ENCODE measurements at regions not wholly inside any gene's neighbourhood (a gene's known extent, or its start where the extent isn't known, plus 50 kb on each side); places are given as distances from the start of the nearest gene placed in this dataset.

DNA sequence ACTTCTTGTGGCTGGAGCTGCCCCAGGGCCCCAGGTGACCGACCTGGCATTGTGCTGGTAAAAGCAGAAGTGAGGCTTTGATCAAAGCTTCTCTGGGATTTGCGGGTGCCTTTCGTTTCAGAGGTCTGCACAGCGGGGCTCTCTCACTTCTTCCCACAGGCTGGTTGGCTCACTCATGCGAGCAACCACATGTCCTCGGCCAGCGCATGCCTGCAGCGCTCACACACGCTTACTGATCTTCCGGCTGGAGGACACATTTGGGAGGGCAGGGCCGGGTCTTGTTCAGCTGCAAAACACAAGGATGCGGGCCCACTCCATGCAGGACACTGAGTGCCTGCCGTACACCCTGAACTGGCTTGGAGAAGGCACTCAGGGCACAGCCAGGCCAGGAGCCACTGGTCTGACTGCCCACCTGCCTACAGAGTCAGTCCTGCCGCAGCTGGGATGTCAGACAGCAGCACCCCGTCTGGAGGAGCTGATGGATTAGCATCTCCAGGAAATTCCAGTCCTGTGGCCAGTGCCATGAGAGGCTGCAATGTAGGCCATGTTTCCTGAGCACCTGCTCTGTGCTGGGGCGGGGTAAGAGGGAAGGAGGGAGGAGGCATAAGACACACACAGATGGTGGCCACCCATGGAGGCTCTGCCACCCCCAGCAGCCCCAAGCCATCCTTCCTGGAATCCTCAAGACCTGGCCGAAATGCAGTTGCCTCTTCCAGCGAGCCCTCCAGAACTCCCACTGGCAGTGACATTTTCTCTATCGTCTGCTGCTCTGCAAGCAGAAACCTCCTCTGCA is 1383.2 kb downstream of the BRD1 start:
- no peak for DNase-seq (ENCODE audit: low spot score)

DNA sequence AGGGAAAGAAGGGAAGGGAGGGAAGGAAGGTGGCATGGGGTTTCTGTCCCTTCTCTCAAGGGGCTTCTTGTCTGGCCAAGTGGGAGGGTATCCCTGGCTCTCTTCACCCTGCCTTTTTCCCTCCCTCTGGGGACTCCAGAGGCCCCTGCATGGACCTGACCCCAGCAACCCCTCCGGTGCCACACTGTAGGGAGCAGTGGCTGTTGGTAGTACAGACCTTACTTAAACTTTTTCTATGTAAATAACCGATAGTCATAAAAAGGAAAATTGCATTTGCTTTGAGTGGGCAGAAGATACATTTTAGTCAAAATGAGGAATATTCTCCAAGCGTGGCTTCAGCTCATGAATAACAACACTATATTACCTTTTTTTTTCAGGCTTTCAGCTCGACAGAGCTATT is 1384.0 kb downstream of the BRD1 start:
- no peak for DNase-seq (ENCODE audit: low spot score)

GRCh38 chr22:48442663-48443062 is 1385.0 kb downstream of the BRD1 start:
- DNase-seq (ENCODE audit: low spot score) = no peak

GRCh38 chr22:48441553-48441850 is 1386.2 kb downstream of the BRD1 start:
- DNase-seq (ENCODE audit: low spot score) = no peak

GRCh38 chr22:48440673-48441552 is 1386.8 kb downstream of the BRD1 start:
- no peak for DNase-seq (ENCODE audit: low spot score)

DNA sequence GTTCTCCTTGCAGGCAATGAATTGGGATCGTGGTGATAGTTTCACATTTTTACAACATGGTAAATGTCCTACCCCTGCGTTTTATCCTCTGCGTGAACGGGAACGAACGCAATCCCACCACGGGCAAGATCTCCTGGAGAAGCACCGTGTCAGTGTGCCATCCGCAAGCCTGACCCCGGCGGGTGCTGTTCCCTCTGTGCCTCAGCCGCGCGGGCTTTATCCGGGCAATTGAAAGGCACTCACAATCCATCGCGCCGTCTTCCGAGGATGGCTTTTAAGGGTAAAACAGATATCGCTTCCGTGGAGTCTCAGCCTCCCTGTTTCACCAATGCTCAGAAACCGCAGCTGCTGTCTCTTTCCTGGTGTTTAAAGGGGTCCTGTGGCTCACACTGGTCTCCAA is 1387.5 kb downstream of the BRD1 start:
- no peak for DNase-seq (ENCODE audit: low spot score)

- no peak for DNase-seq (ENCODE audit: low spot score)
Observed at GRCh38 chr22:48439560-48440135, 1388.0 kb downstream of the BRD1 start.

DNA sequence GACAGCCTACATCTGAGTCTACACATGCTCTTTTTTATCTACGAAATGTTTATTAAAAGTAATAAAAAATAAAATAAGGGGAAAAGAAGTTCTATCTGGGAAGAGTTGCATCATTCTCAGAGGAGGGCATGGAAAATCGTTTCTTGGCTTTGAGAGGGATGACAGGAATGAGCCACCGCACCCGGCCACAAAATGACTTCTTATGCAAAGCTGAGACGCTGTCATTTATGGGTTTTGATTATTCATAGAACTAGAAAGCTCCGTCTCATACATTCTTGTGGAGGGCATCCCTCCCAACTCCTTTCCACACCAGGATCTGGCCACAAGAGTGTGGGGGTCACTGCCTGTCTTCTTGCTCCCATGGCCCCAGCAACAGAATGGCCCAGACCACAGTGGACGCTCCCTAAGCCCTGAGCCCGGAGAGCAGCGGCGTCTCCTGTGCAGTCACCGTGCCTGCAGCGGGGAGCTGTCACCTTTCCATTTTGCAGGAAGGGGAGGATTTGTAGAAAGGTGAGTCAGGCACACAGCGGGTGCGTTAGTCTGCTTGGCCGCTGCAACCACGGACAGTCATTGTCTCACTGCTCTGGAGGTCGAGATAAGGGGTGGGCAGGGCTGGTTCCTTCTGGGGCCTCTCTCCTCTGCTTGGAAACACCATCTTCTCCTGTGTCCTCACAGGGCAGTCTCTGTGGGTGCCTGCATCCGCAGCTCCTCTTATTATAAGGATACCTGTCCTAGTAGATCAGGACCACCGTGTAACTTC is 1388.7 kb downstream of the BRD1 start:
- no peak for DNase-seq (ENCODE audit: low spot score)

DNA sequence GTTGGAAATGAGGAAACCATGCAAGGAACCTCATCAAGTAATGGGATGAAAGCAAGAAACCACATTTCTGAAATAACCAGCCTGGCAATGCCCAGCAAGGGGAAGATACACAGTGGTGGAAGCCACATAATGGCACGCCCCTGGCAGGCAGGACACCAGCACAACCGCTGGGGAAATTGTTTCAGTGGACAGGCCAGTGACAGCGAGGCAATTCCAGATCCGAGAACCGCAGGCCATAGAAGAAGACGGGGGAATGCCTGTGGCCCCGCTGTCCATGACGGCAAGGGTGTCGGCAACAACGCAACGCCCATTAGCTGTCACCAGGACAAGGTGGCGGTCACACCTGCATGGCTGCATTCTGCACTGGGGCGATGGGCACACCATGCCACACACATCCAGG is 1389.6 kb downstream of the BRD1 start:
- DNase-seq (ENCODE audit: low spot score) = no peak

GRCh38 chr22:48436201-48436931 is 1391.3 kb downstream of the BRD1 start:
- no peak for DNase-seq (ENCODE audit: low spot score)

- no peak for DNase-seq (ENCODE audit: low spot score)
Observed at GRCh38 chr22:48434868-48435250, 1392.8 kb downstream of the BRD1 start.

DNA sequence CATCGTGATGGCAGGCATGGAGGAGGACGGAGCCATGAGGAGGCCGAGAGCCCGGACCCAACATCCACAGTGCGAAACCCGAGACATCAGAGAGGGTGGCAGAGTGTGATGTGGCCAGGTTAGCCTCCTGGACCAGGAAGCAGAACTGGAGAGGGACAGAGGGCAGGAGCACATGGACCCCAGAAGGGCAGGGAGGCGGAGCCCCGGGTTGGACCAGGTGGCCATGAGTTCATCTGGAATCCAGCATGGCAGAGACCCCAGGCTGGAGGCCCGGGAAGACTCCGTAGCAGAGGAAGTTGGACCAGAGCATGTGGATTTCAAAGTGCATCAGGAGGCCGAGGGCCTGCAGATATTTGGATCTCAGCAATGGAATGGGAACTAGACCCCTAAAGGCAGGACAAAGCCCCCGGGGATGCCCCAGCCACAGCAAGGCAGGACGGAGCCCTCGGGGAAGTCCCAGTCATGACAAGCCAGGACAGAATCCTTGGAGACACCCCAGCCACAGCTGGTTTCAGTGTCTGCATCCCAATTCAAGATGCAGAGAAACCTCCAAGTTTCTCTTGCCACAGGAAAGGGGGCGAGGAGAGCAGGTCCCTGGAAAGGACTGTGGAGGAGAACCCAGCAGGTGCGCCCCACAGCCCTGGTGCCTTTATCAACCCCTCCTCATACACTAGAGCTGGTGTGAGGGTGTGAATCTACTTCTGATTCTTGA is 1393.4 kb downstream of the BRD1 start:
- no peak for DNase-seq (ENCODE audit: low spot score)

DNA sequence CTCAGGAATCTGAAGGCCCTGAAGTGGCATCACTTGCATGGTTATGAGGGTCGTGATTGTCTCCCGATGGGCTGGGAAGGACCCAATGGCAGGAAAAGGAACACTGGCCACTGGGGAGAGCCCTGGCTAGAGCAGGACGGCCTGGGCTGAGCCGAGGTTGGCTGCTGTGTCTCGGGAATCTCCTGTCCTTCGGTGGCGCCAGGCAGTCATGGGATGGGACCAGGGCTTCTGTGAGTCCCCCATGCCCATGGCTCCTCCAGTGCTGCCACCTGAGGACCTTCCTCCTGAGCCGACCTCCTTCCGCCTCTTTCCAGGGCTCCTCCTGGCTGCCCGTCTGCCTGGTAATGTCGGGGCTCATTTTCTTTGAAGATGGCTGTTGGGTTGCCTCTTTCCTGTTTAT is 1394.0 kb downstream of the BRD1 start:
- no peak for DNase-seq (ENCODE audit: low spot score)

DNA sequence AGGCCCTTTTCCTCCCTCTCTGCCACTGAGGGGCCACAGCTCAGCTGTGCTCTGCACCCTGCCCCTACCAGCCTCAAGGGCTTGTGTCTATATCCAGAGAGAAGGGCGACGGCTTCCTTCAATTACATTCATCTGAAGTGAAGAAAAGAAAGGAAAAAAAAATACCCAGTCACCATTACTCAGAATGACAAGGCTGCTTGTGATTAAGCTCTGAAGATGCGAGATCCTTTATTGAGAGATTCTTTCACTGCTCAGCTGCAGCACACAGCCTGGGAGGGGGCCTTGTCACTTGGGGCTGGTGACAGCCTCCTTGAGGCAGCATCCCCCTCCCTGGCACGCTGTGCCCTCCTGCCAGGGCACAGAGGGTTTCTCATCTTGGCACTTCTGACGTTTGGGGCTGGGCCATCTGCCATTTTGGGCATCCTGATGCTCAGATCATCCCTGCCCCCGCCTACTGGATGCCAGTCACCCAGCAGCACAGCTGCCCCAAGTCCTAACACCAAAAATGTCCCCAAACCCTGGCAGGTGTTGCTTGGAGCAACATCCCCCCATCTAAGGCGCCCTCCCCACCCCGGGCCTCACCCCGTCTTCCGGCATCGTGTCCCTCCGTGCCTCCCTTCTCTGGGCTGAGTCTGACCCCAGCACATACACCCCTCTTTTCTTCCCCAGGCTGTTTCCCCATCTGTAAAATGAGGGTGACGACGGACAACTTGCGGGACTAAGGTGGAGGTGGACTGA is 1394.7 kb downstream of the BRD1 start:
- DNase-seq (ENCODE audit: low spot score) = no peak

DNA sequence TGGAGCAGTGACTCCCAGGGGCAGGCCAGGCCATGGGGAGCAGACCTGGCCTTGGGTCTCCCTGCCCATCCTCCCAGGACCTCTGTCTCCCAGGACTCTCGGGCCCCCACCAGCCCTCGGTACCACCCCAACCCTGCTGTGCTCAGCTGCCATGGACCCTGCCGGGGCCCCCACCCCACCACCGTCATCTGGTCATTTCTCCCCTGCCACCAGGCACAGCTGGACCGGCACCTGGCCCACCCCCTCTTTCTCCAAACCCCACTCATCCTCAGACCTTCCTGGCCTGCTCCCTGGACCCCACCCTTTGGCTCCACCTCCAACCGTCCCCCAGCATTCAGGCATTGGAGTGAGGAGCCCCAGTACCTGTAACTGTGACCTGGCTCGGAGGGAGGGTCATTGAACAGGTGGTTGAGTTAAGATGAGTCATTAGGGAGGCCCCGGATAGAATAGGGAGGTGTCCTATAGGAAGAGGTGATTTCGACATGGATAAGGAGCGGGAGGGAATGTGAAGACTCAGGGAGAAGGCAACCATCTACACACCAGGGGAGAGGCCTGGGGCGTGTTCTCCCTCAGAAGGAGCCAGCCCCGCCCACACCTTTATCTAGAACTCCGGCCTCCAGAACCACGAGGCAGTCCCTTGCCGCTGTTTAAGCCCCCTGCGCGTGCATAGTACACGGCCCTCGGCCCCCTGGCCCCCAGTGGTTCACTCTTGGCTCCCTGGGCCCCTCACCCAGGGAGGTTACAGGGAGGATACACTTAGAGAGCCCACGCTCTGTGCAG is 1395.9 kb downstream of the BRD1 start:
- no peak for DNase-seq (ENCODE audit: low spot score)

- DNase-seq (ENCODE audit: low spot score) = no peak
Observed at GRCh38 chr22:48431014-48431413, 1396.7 kb downstream of the BRD1 start.

DNA sequence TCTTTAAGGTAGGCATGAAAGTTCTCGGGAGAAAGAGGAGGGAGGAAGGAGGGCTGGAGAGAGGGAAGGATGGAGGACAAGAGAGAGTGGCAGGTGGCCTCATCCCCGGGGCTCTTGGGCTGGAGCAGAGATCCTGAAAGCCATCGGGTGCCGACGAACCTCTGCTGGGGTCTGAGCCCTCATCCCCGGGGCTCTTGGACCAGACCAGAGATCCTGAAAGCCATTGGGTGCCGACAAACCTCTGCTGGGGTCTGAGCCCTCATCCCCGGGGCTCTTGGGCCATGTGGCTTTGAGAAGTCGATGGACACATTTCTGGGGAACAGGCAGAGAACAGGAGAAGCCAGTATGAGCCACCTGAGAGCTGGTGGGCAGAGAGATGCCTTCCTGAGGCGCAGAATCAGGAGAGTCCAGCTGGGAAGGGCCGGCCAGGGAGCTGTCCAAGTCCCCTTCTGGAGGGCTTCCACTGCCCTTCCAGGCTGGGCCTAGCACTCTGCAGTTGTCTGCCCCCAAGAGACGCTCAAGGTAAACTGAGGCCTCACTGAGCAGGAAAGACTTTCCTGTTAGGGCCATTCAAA is 1398.1 kb downstream of the BRD1 start:
- no peak for DNase-seq (ENCODE audit: low spot score)

DNA sequence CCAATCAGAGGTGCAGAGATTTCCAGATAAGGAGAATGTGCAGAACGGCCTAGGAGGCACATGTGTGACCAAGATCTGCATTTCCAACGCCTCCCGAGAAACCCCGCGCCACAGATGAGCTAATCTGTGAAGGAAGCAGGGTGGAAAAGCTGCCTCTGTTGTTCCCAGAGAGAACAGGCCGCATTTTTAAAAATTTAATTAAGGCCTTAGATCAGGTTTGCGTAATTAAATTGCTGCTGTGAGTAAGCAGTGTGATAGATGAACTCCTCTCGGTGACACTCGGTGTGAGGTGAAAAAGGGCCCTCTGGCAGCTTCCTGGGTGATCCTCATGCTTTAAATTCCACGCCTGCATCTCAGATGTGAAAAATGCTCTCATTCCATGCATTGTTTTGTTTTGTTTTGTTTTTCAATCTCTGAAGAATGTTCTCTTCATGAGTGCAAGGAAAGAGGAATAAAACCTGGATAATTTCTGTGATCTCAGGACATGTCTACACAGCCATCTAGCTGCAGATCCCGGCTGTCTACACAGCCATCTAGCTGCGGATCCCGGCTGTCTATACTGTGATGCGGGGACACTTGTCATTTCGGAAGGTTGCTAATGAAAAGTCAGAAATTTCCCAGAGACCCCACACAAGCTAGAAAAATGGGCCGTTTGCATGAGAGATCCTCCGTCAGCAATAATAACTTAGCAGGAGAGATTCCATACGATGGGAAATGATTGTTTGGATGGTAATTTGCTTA is 1398.9 kb downstream of the BRD1 start:
- DNase-seq (ENCODE audit: low spot score) = no peak

Data from AG08396 (cell line).